ENCODE measurements at regions not wholly inside any gene's neighbourhood (a gene's known extent, or its start where the extent isn't known, plus 50 kb on each side); places are given as distances from the start of the nearest gene placed in this dataset.

DNA sequence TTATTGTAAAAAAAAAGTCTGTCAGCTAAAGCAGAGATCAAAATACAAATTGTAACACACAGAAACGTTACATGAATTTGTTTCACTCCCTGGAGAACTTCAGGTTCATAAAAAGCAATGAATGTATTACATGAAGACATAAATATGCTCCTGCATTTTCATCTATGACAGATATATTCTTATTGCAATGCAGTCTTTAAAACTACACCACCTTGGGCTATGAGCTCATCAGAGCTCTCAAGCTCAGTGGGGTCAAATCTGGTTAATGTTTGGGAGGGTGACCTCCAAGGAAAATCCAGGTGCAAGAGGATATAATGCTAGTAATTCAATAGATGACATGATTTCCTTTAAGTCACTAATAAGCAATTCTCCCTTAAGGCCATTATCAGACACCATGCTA, 606.8 kb downstream of the EPHA3 start (continued):
- TF ChIP-seq KDM4A (IDR thresholded peaks at IDR 0.05; ENCODE audit: low read depth, low read length, severe bottlenecking) (no peak), MAFK (IDR thresholded peaks at IDR 0.05; ENCODE audit: low read depth, low read length) (no peak), BACH1 (IDR thresholded peaks at IDR 0.05; ENCODE audit: low read length) (no peak), ASH2L (IDR thresholded peaks at IDR 0.05; ENCODE audit: low read length) (no peak)

Measured in H1 (cell line).